IPS DF 19.7 (cell line): ENCODE measurements at regions not wholly inside any gene's neighbourhood (a gene's known extent, or its start where the extent isn't known, plus 50 kb on each side); places are given as distances from the start of the nearest gene placed in this dataset.
"Not testable (repeated sequence)": the region's sequence is repeated elsewhere in the genome, so short reads cannot be mapped to it uniquely, and the experiment has no call there.

Source experiments
- DNase-seq: peaks from one replicate; pipeline ENCODE4 v3.0.0-alpha.2; 2013; ENCODE audit warnings: low read depth, low spot score

GRCh38 chr9:31259824-31260223, 1124.6 kb upstream of the ACO1 start:
- peak; percentile 17 for DNase-seq

- no peak for DNase-seq
Observed at GRCh38 chr9:31272456-31273295, 1111.8 kb upstream of the ACO1 start.

GRCh38 chr9:31275419-31275818, 1109.0 kb upstream of the ACO1 start:
- no peak for DNase-seq

- DNase-seq = no peak
Observed at GRCh38 chr9:31290731-31291130, 1093.7 kb upstream of the ACO1 start.

- no peak for DNase-seq
Observed at GRCh38 chr9:31302620-31303418, 1081.6 kb upstream of the ACO1 start.

GRCh38 chr9:31304576-31304975, 1079.9 kb upstream of the ACO1 start:
- DNase-seq = no peak

- DNase-seq = no peak
Observed at GRCh38 chr9:31314241-31314640, 1070.2 kb upstream of the ACO1 start.

GRCh38 chr9:31320494-31320893, 1063.9 kb upstream of the ACO1 start:
- DNase-seq = no peak

- DNase-seq = no peak
Observed at GRCh38 chr9:31321256-31321655, 1063.2 kb upstream of the ACO1 start.

- no peak for DNase-seq
Observed at GRCh38 chr9:31321686-31322085, 1062.8 kb upstream of the ACO1 start.

GRCh38 chr9:31323726-31324444, 1060.6 kb upstream of the ACO1 start:
- no peak for DNase-seq

- DNase-seq = no peak
Observed at GRCh38 chr9:31325778-31326177, 1058.7 kb upstream of the ACO1 start.

- not testable (repeated sequence) for DNase-seq
Observed at GRCh38 chr9:31326883-31327282, 1057.6 kb upstream of the ACO1 start.

GRCh38 chr9:31334837-31335528, 1049.5 kb upstream of the ACO1 start:
- DNase-seq = no peak

- DNase-seq = no peak
Observed at GRCh38 chr9:31335529-31336234, 1048.8 kb upstream of the ACO1 start.

GRCh38 chr9:31336386-31336785, 1048.1 kb upstream of the ACO1 start:
- DNase-seq = no peak

GRCh38 chr9:31336841-31337240, 1047.6 kb upstream of the ACO1 start:
- DNase-seq = no peak

- DNase-seq = no peak
Observed at GRCh38 chr9:31347082-31347617, 1037.3 kb upstream of the ACO1 start.

- no peak for DNase-seq
Observed at GRCh38 chr9:31355159-31355882, 1029.1 kb upstream of the ACO1 start.

- no peak for DNase-seq
Observed at GRCh38 chr9:31355965-31356364, 1028.5 kb upstream of the ACO1 start.
